ENCODE measurements at regions not wholly inside any gene's neighbourhood (a gene's known extent, or its start where the extent isn't known, plus 50 kb on each side); places are given as distances from the start of the nearest gene placed in this dataset.

DNA sequence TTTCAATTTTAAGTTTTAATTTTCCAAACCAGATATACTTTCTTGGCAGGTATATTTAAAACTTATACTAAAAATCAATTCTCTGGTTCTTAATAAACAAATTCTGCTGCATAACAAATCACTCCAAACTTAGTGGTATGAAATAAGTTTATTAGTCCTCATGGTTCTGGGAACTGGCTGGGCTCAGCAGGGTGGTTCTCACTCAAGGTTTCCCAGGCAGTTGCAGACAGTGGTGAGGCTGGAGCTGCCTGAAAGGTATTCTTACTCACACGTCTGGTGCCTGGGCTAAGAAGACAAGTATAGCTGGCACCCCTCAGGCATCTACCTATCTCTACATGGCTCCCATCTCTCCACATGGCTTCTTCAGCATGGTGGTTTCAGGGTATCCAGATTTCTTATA is 308.2 kb upstream of the CCDC196 start:
- TF ChIP-seq, protein P1, sequence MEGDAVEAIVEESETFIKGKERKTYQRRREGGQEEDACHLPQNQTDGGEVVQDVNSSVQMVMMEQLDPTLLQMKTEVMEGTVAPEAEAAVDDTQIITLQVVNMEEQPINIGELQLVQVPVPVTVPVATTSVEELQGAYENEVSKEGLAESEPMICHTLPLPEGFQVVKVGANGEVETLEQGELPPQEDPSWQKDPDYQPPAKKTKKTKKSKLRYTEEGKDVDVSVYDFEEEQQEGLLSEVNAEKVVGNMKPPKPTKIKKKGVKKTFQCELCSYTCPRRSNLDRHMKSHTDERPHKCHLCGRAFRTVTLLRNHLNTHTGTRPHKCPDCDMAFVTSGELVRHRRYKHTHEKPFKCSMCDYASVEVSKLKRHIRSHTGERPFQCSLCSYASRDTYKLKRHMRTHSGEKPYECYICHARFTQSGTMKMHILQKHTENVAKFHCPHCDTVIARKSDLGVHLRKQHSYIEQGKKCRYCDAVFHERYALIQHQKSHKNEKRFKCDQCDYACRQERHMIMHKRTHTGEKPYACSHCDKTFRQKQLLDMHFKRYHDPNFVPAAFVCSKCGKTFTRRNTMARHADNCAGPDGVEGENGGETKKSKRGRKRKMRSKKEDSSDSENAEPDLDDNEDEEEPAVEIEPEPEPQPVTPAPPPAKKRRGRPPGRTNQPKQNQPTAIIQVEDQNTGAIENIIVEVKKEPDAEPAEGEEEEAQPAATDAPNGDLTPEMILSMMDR (IDR thresholded peaks at IDR 0.05; ENCODE audit: borderline replicate concordance, extremely low read depth, low read length, poor library complexity, severe bottlenecking), result no peak
- TF ChIP-seq EZH2 (IDR thresholded peaks at IDR 0.05; ENCODE audit: borderline replicate concordance, low read depth, low read length, severe bottlenecking), result no peak
- H3K9me3 ChIP-seq (ENCODE audit: insufficient read depth, low read length, severe bottlenecking), result no peaks in the 10 kb centered on the region
- DNase-seq (no peak), ATAC-seq (ENCODE audit: insufficient read depth, low read depth) (no peak)
- no peaks in the 10 kb centered on the region for H4K20me1 ChIP-seq (ENCODE audit: insufficient read depth, low read length)
- no peaks in the 10 kb centered on the region for H3K79me2 ChIP-seq (ENCODE audit: insufficient read depth, low read length)
- H3K27me3 ChIP-seq (ENCODE audit: insufficient read depth, low read length, poor library complexity), result no peaks in the 10 kb centered on the region
- no peak overlapping the region for H3K9ac ChIP-seq (ENCODE audit: low read depth, low read length)
- H3K36me3 ChIP-seq (ENCODE audit: insufficient read depth, low read length), result no peaks in the 10 kb centered on the region
- H3K4me2 ChIP-seq (ENCODE audit: insufficient read depth, low read length), result no peak overlapping the region
- no peak overlapping the region for H2AFZ ChIP-seq (ENCODE audit: low read depth, low read length)
- no peaks in the 10 kb centered on the region for H3K4me1 ChIP-seq (ENCODE audit: insufficient read depth, low read length)
- H3K4me3 ChIP-seq (ENCODE audit: low read depth in 1 of 2, low read length in 2 of 2), result no peak overlapping the region
- no peak overlapping the region for H3K27ac ChIP-seq (ENCODE audit: low read length)

DNA sequence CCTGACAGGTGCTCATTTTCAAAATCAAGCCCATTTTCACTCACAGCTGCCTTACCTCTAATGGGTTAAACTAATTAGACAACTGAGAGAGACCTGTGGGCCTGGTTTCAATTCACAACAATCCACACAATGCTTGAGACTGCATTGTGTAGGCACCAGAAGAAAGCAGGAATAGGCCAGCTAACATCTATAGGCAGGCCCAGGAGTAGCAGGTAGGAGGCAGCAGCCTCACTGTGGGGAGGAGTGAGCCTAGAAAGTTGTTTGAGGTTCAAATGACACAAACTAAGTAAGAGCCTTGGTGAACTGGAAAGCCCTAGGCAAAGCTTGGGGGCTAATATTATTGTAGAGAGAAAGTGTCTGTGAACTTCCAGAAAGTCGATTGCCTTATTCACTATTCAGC is 289.5 kb upstream of the CCDC196 start:
- Histone ChIP-seq H3K9me3 (ENCODE audit: insufficient read depth, low read length, severe bottlenecking) (peaks cover 4% of the 10 kb centered on the region), H3K79me2 (ENCODE audit: insufficient read depth, low read length) (no peaks in the 10 kb centered on the region), H3K27me3 (ENCODE audit: insufficient read depth, low read length, poor library complexity) (no peaks in the 10 kb centered on the region), H4K20me1 (ENCODE audit: insufficient read depth, low read length) (no peaks in the 10 kb centered on the region), H3K4me3 (ENCODE audit: low read depth in 1 of 2, low read length in 2 of 2) (no peak overlapping the region), H2AFZ (ENCODE audit: low read depth, low read length) (no peak overlapping the region), H3K27ac (ENCODE audit: low read length) (no peak overlapping the region), H3K9ac (ENCODE audit: low read depth, low read length) (no peak overlapping the region), H3K4me2 (ENCODE audit: insufficient read depth, low read length) (no peak overlapping the region), H3K4me1 (ENCODE audit: insufficient read depth, low read length) (no peaks in the 10 kb centered on the region), H3K36me3 (ENCODE audit: insufficient read depth, low read length) (no peaks in the 10 kb centered on the region)
- TF ChIP-seq, protein P1 (IDR thresholded peaks at IDR 0.05; ENCODE audit: borderline replicate concordance, extremely low read depth, low read length, poor library complexity, severe bottlenecking), result no peak
- TF ChIP-seq EZH2 (IDR thresholded peaks at IDR 0.05; ENCODE audit: borderline replicate concordance, low read depth, low read length, severe bottlenecking), result no peak
- no peak for DNase-seq
- no peak for ATAC-seq (ENCODE audit: insufficient read depth, low read depth)

DNA sequence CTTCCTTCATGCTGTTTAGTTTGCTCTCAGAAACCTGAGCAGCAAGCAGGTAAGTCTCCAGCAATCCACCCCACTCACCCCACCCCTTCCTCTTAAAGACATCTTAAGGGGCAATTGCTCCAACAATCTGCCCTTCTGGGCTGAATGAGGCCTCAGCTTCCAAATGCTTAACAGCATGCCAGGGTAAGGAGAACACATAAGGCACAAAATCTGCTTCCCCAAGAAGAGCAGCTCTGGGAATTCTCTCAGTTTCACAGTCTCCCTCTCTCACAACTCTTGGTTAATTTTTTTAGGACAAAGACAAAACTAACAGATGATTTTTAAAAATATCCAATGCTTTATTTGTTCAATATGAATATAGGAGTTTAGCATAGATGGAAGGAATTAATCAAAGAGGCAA is 288.9 kb upstream of the CCDC196 start:
- no peak overlapping the region for H3K4me3 ChIP-seq (ENCODE audit: low read depth in 1 of 2, low read length in 2 of 2)
- H2AFZ ChIP-seq (ENCODE audit: low read depth, low read length), result no peak overlapping the region
- H3K79me2 ChIP-seq (ENCODE audit: insufficient read depth, low read length), result no peaks in the 10 kb centered on the region
- no peak for DNase-seq
- no peaks in the 10 kb centered on the region for H3K4me1 ChIP-seq (ENCODE audit: insufficient read depth, low read length)
- peaks cover 4% of the 10 kb centered on the region for H3K9me3 ChIP-seq (ENCODE audit: insufficient read depth, low read length, severe bottlenecking)
- no peak for ATAC-seq (ENCODE audit: insufficient read depth, low read depth)
- no peak for TF ChIP-seq EZH2 (IDR thresholded peaks at IDR 0.05; ENCODE audit: borderline replicate concordance, low read depth, low read length, severe bottlenecking)
- TF ChIP-seq, protein P1 (IDR thresholded peaks at IDR 0.05; ENCODE audit: borderline replicate concordance, extremely low read depth, low read length, poor library complexity, severe bottlenecking), result no peak
- H3K27ac ChIP-seq (ENCODE audit: low read length), result no peak overlapping the region
- H3K4me2 ChIP-seq (ENCODE audit: insufficient read depth, low read length), result no peak overlapping the region
- no peaks in the 10 kb centered on the region for H3K36me3 ChIP-seq (ENCODE audit: insufficient read depth, low read length)
- no peaks in the 10 kb centered on the region for H4K20me1 ChIP-seq (ENCODE audit: insufficient read depth, low read length)
- H3K9ac ChIP-seq (ENCODE audit: low read depth, low read length), result no peak overlapping the region
- no peaks in the 10 kb centered on the region for H3K27me3 ChIP-seq (ENCODE audit: insufficient read depth, low read length, poor library complexity)

DNA sequence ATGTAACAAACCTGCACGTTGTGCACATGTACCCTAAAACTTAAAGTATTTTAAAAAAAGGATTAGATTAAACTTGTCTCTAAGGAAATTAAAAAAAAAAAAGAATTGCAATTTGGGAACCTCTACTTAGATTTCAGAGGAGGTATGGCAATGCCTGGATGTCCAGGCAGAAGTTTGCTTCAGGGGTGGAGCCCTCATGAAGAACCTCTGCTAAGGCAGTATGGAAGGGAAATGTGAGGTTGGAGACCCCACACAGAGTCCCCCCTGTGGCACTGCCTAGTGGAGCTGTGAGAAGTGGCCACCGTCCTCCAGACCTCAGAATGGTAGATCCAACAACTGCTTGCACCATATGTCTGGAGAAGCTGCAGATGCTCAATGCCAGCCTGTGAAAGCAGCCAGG is 279.6 kb upstream of the CCDC196 start:
- TF ChIP-seq EZH2 (IDR thresholded peaks at IDR 0.05; ENCODE audit: borderline replicate concordance, low read depth, low read length, severe bottlenecking), result no peak
- TF ChIP-seq, protein P1 (IDR thresholded peaks at IDR 0.05; ENCODE audit: borderline replicate concordance, extremely low read depth, low read length, poor library complexity, severe bottlenecking), result no peak

More for the DNA sequence above, 279.6 kb upstream of the CCDC196 start:
- peak; percentile 20 for DNase-seq
- H3K27me3 ChIP-seq (ENCODE audit: insufficient read depth, low read length, poor library complexity), result no peaks in the 10 kb centered on the region
- H4K20me1 ChIP-seq (ENCODE audit: insufficient read depth, low read length), result no peaks in the 10 kb centered on the region
- H3K4me1 ChIP-seq (ENCODE audit: insufficient read depth, low read length), result no peaks in the 10 kb centered on the region
- no peak overlapping the region for H2AFZ ChIP-seq (ENCODE audit: low read depth, low read length)
- H3K79me2 ChIP-seq (ENCODE audit: insufficient read depth, low read length), result no peaks in the 10 kb centered on the region
- no peak overlapping the region for H3K4me2 ChIP-seq (ENCODE audit: insufficient read depth, low read length)
- ATAC-seq (ENCODE audit: insufficient read depth, low read depth), result no peak
- no peaks in the 10 kb centered on the region for H3K36me3 ChIP-seq (ENCODE audit: insufficient read depth, low read length)
- no peak overlapping the region for H3K27ac ChIP-seq (ENCODE audit: low read length)
- H3K9me3 ChIP-seq (ENCODE audit: insufficient read depth, low read length, severe bottlenecking), result peaks cover 16% of the 10 kb centered on the region
- H3K9ac ChIP-seq (ENCODE audit: low read depth, low read length), result no peak overlapping the region
- no peak overlapping the region for H3K4me3 ChIP-seq (ENCODE audit: low read depth in 1 of 2, low read length in 2 of 2)
